Renal cortical epithelial cell (primary cell): ENCODE measurements at regions not wholly inside any gene's neighbourhood (a gene's known extent, or its start where the extent isn't known, plus 50 kb on each side); places are given as distances from the start of the nearest gene placed in this dataset.
A peak's percentile ranks its signal among the peaks of the same experiment; 100 is the strongest.
"Not testable (repeated sequence)": the region's sequence is repeated elsewhere in the genome, so short reads cannot be mapped to it uniquely, and the experiment has no call there.

ENCODE experiments used
- DNase-seq: peaks from one replicate; pipeline ENCODE4 v3.0.0-alpha.2; 2011; ENCODE audit warnings: low read depth

GRCh38 chr12:83933615-83934014 is 979.0 kb downstream of the SLC6A15 start:
- DNase-seq, result no peak

DNA sequence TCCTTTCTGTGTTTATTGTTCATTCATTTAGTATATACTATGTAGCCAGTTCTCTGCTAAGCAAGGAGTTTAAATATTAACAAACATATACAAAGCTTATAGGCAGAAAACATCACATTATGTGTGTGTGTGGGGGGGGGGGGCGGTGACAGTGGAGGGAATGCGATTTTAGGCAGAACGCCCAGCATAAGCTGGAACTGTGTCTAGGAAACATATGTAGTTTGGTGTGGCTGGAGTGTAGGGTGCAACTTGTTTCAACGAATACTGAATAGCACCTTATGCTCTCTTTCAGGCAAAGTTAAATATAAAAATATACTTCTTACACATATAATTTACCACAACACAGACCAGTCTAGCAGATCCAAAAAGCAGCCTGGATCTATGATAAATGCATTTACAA is 980.6 kb downstream of the SLC6A15 start:
- DNase-seq, result no peak

DNA sequence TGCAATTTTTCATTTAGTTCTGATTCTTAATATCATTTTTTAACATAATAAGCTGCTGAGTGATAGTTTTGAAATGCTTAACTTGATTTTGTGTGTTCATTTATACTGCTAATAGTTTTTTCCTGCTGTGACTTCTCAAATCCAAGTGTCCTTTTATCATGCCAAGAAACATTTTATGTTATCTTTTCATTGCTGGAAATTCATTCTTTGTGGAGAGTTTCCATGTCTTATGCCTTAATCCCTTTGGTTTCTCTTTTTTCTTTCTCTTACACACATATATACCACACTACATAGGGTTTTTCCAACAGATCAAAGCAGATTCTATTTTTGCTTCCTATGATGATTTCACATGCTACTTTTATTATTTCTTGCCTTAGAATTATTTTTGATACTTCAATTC is 981.1 kb downstream of the SLC6A15 start:
- no peak for DNase-seq

DNA sequence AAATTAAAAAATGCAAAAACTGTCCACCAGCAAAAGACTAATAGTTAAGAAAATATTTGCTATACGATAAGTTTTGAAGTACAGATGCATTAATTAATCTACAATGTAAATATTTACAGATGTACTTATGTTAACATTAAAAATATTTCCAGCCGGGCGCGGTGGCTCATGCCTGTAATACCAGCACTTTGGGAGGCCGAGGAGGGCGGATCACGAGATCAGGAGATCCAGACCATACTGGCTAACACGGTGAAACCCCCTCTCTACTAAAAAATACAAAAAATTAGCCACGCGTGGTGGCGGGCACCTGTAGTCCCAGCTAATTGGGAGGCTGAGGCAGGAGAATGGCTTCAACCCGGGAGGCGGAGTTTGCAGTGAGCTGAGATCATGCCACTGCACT is 982.8 kb downstream of the SLC6A15 start:
- DNase-seq, result not testable (repeated sequence)

DNA sequence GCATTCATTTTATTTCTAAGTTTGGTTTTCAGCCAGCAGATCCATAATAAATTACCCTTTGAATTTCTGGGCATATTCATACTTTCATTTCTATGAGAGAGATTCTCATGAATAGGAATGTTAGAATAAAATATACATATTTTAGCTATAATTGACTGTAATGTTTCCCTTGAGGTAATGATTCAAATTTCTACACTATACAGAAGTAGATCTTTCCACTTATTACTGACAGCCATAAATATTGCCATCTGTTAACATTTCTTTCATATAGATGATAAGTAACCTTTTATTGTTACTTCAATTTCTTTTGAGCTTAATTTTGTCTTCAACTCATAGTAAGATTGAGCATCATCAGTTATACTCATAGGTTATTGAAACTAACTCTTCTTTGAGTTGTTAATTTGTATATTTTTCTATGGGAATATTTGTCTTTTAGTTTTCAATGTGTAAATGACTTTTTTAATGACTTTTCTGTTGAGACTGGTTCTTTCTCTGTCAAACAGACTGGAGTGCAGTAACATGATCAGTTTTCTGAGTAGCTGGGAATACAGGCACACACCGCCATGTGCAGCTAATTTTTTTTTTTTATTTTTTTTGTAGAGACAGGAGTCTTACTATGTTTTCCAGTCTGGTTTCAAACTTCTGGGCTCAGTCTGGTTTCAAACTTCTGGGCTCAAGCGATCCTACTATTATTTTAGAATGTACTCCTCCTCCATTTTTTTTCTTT is 991.6 kb downstream of the SLC6A15 start:
- DNase-seq, result no peak

DNA sequence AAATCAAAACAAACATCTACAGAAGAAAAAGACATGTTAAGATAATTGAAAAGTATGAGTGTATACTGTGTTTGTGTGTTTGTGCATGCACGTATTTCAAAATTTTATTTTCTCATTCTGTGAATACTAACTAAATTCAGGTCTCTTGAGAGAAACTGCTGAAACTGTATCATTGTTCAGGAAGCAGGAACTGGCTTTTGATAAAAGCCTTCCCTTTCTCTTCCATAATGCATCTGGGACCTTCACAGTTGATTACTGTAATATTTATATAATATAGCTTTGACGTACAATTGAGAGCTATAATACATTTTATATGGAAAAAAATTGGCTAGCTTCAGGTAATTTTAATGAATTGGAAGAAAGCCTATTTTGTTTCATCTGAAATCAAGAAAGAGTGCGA is 993.5 kb downstream of the SLC6A15 start:
- no peak for DNase-seq

DNA sequence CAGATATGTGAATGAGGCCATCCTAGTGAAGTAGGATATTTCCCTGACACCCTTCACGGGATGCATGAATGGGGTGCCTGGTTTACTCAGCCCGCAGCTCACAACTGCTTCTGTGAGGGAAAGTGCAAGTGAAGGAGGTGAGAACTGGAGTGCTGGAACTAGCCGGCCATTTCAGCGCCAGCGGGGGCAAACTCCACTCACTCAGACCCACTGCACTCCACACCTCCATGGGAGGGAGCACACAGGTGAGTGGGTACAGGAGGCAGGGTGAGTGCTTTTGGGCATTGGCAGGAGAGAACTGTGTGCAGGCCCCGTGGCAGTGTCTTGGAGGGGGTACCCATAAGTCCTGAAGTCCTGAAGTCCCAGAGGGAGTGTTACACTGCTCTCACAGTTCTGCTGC is 1008.4 kb downstream of the SLC6A15 start:
- no peak for DNase-seq

DNA sequence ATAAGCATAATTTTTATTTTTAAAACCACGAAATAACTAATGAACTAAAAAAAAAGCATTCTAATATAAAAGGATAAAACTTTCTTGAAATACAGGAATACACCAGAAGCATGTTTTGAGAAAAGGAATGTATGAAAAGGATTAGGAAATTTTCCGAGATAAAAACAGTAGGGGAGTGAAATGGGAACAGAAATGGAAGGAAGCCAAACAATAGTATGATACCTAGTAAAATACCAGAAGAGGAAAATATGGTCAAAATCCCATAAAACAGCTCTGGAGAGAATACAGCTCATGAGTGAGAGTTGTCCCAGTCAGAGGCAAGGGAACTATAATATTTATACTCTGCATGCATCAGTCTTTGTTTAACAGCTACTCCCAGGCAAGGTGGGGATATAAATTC is 1016.2 kb downstream of the SLC6A15 start:
- DNase-seq, result no peak

DNA sequence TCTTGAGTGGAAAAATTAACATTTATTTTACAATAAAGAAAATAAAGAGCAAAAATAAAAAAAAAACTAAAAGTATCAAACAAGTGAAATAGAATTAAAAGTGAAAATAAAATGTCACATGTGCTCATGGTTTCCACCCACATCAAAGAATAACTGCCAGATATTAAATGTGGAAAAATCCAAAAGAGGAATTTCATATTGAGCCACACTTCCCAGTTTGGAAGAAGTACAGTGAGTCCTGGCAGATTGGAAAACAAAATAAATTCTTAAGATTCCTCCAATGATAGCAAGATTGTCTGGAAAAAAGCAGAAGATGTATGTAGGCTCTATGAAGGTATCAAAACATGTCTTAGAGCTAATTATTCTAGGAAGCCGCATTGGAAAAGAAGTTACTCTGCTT is 1019.5 kb downstream of the SLC6A15 start:
- DNase-seq, result no peak

- DNase-seq, result no peak
Observed at GRCh38 chr12:83889745-83890144, 1022.9 kb downstream of the SLC6A15 start.

DNA sequence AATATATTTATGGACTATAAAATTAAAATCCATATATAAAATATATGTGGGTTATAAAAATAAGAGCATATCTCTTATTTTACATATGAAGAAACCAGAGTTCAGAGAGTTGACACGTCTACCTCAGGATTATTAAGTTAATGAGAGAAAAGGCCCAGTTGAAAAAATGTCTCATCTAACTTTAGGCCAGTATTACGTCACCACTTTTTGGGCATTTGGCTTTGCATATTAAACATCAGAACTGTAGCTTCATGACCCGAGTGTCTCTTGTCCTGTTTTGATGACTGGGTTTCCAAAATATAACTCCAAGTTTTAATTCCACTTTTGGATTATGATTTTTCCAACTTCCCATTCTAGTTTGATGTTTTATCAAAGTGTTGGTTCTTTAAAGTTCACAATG is 1026.1 kb downstream of the SLC6A15 start:
- no peak for DNase-seq

DNA sequence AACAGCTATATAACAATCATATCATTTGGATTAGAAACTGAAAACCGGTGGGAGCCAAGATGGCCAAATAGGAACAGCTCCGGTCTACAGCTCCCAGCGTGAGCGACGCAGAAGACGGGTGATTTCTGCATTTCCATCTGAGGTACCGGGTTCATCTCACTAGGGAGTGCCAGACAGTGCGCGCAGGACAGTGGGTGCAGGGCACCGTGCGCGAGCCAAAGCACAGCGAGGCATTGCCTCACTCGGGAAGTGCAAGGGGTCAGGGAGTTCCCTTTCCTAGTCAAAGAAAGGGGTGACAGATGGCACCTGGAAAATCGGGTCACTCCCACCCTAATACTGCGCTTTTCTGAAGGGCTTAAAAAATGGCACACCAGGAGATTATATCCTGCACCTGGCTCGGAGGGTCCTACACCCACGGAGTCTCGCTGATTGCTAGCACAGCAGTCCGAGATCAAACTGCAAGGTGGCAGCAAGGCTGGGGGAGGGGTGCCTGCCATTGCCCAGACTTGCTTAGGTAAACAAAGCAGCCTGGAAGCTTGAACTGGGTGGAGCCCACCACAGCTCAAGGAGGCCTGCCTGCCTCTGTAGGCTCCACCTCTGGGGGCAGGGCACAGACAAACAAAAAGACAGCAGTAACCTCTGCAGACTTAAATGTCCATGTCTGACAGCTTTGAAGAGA is 1041.5 kb downstream of the SLC6A15 start:
- DNase-seq, result not testable (repeated sequence)

DNA sequence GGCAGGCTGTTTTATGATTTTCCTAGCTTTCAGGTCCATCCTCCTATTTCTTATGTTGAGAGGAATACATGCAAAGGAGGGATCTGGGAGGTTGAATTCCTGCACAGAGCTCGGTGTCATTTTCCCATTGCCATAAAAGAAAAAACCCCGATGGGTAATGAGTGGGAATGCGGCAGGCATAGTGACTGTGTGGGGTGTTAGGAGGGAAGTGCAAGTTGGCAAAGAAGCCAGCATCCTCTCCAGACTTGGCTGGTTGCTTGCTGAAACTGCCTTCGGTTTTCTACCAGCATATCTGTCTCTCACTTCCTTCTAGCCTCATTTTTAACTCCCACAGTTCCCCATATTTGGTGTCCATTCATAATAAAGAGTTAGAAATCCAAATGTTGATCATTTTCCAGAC is 1046.1 kb downstream of the SLC6A15 start:
- no peak for DNase-seq

GRCh38 chr12:83865431-83865830 is 1047.2 kb downstream of the SLC6A15 start:
- DNase-seq, result peak; percentile 7

- DNase-seq, result no peak
Observed at GRCh38 chr12:83864054-83864453, 1048.5 kb downstream of the SLC6A15 start.

GRCh38 chr12:83859021-83859420 is 1053.6 kb downstream of the SLC6A15 start:
- DNase-seq, result no peak

DNA sequence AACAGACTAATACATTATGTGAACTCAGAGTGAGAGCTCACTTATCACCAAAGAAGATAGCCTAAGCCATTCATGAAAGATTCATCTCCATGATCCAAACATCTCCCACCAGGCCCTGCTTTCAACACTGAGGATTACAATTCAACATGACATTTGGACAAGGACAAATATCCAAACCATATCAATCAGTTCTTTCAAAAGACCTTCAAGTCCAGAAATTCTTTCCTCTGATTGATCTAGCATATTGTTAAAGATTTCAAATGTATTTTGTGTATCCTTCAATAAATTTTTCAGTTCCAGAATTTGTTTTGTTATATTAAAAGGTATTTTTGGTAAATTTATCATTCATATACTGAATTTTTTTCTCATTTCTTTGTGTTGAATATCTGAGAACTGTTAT is 1055.8 kb downstream of the SLC6A15 start:
- DNase-seq, result no peak

DNA sequence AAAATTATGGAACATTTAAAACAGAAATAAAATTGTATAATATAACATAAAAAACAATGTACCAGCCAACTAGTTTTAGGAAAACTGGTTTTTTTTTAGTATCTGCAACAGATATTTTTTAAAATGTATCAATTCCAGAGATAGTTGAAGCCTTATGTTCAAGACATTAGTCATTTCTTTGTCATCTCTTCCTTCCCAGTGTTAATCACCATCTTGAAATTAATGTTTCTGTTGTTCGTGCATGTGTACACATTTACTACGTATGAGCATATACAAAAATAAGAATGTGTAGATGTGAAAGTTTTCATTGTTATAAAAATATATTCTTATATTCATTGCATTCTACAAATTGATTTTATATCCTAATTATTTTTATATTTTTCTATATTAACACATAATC is 1062.1 kb downstream of the SLC6A15 start:
- DNase-seq, result no peak

GRCh38 chr12:83848702-83849101 is 1063.9 kb downstream of the SLC6A15 start:
- no peak for DNase-seq

DNA sequence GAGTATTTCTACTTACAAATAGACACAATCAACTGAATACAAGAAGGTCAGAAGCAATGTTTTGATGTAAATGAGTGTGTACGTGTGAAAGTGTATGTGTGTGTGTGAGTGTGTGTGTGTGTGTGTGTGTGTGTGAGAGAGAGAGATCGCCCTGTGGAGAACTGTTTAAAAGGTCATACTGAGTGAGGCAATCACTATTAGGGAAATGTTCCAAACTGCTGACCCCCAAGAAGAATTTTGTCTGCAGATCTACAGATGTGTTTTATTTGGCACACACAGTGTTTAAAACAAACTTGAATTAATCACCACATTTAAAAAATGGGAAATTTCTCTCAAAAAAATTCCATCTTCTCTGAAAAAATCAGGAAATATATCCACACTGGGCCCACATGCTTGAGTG is 1069.1 kb downstream of the SLC6A15 start:
- no peak for DNase-seq

- DNase-seq, result no peak
Observed at GRCh38 chr12:83841620-83842019, 1071.0 kb downstream of the SLC6A15 start.

GRCh38 chr12:83827860-83828259 is 1084.7 kb downstream of the SLC6A15 start:
- DNase-seq, result no peak

GRCh38 chr12:83827193-83827592 is 1085.4 kb downstream of the SLC6A15 start:
- DNase-seq, result no peak

GRCh38 chr12:83826112-83826511 is 1086.5 kb downstream of the SLC6A15 start:
- DNase-seq, result peak; percentile 8
